HepG2 (cell line): ENCODE measurements at regions not wholly inside any gene's neighbourhood (a gene's known extent, or its start where the extent isn't known, plus 50 kb on each side); places are given as distances from the start of the nearest gene placed in this dataset.
A peak's percentile ranks its signal among the peaks of the same experiment; 100 is the strongest.

Experiments used
- ARID5B ChIP-seq: IDR thresholded peaks from 2 replicates; pipeline ENCODE4 v1.4.0; 2020; ENCODE audit warnings: mild to moderate bottlenecking, missing genetic modification reagents
- ATAD3A ChIP-seq: sonication (generic); formaldehyde crosslinking; IDR thresholded peaks from 2 replicates; pipeline ENCODE4 v1.4.0; 2020; ENCODE audit warnings: missing genetic modification reagents
- DDIT3 ChIP-seq: sonication (generic); formaldehyde crosslinking; IDR thresholded peaks from 2 replicates; pipeline ENCODE4 v1.4.0; 2020; ENCODE audit warnings: mild to moderate bottlenecking, missing genetic modification reagents
- HDAC6 ChIP-seq: fragments of 200-600 bp; sonication (generic); IDR thresholded peaks from 2 replicates; pipeline ENCODE4 v1.7.0; 2017; ENCODE audit warnings: mild to moderate bottlenecking, antibody characterized with exemption, low read length, low read depth
- IKZF1 ChIP-seq: fragments of 450-650 bp; IDR thresholded peaks from 2 replicates; pipeline ENCODE4 v1.7.1; 2016
- IRF9 ChIP-seq: sonication (generic); formaldehyde crosslinking; IDR thresholded peaks from 2 replicates; pipeline ENCODE4 v1.8.0; 2022; ENCODE audit warnings: missing genetic modification reagents, mild to moderate bottlenecking, borderline replicate concordance
- LRRFIP1 ChIP-seq: sonication (generic); formaldehyde crosslinking; conservative IDR thresholded peaks from 2 replicates; pipeline ENCODE4 v1.4.0; 2020; ENCODE audit warnings: missing genetic modification reagents
- MAZ ChIP-seq, 2 experiments: sonication (generic) in 1 of 2; formaldehyde crosslinking in 1 of 2; IDR thresholded peaks; 2 replicates each; pipeline versions ENCODE4 v1.5.0 to v1.6.1; 2012 to 2020; ENCODE audit warnings: low read depth in 2 of 2, mild to moderate bottlenecking in 2 of 2, borderline replicate concordance in 1 of 2, improper control_type of control experiment in 1 of 2, low read length in 1 of 2, missing genetic modification reagents in 1 of 2, moderate library complexity in 1 of 2
- MTERF4 ChIP-seq: sonication (generic); formaldehyde crosslinking; IDR thresholded peaks from 2 replicates; pipeline ENCODE4 v1.8.0; 2023; ENCODE audit warnings: mild to moderate bottlenecking, missing genetic modification reagents
- MXD3 ChIP-seq: IDR thresholded peaks from 2 replicates; pipeline ENCODE4 v1.6.1; 2016; ENCODE audit warnings: mild to moderate bottlenecking, missing biosample characterization, missing genetic modification reagents
- RAD21 ChIP-seq: fragments of 450-650 bp; formaldehyde crosslinking; IDR thresholded peaks from 2 replicates; pipeline ENCODE4 v1.5.0; 2020; ENCODE audit warnings: mild to moderate bottlenecking
- RARA ChIP-seq: IDR thresholded peaks from 2 replicates; pipeline ENCODE4 v1.6.1; 2016; ENCODE audit warnings: missing genetic modification reagents, missing compliant biosample characterization
- RNF2 ChIP-seq: fragments of 450-650 bp; conservative IDR thresholded peaks from 2 replicates; pipeline ENCODE4 v1.6.1; 2016; ENCODE audit warnings: low read depth
- RXRA ChIP-seq: sonication (generic); formaldehyde crosslinking; IDR thresholded peaks from 2 replicates; pipeline ENCODE4 v1.5.1; 2020; ENCODE audit warnings: missing genetic modification reagents
- SP5 ChIP-seq: IDR thresholded peaks from 2 replicates; pipeline ENCODE4 v1.6.1; 2016; ENCODE audit warnings: low read depth, borderline replicate concordance
- ZMYM4 ChIP-seq: sonication (generic); formaldehyde crosslinking; IDR thresholded peaks from 2 replicates; pipeline ENCODE4 v1.8.1; 2023; ENCODE audit warnings: mild to moderate bottlenecking, missing genetic modification reagents
- ZNF577 ChIP-seq: sonication (generic); formaldehyde crosslinking; IDR thresholded peaks from 2 replicates; pipeline ENCODE4 v1.4.0; 2020; ENCODE audit warnings: mild to moderate bottlenecking, low read depth, missing genetic modification reagents, borderline replicate concordance
- ZNF619 ChIP-seq: sonication (generic); formaldehyde crosslinking; IDR thresholded peaks from 2 replicates; pipeline ENCODE4 v1.4.0; 2020; ENCODE audit warnings: mild to moderate bottlenecking, missing genetic modification reagents
- ZNF773 ChIP-seq: sonication (generic); formaldehyde crosslinking; IDR thresholded peaks from 2 replicates; pipeline ENCODE4 v1.4.0; 2020; ENCODE audit warnings: missing genetic modification reagents, borderline replicate concordance
- ZSCAN20 ChIP-seq: sonication (generic); formaldehyde crosslinking; IDR thresholded peaks from 2 replicates; pipeline ENCODE4 v1.4.0; 2020; ENCODE audit warnings: missing genetic modification reagents, mild to moderate bottlenecking, borderline replicate concordance
- ZSCAN9 ChIP-seq: IDR thresholded peaks from 2 replicates; pipeline ENCODE4 v1.6.1; 2016; ENCODE audit warnings: borderline replicate concordance

GRCh38 chr6:30396833-30397479 is 52.0 kb downstream of the RPP21 start (continued):
- TF ChIP-seq LRRFIP1 (CRISPR knock-in tag) (no peak), ZMYM4 (CRISPR knock-in tag) (peak; percentile 47; the same call in 1 of the 2 replicates), RARA (CRISPR knock-in tag) (no peak), MXD3 (peak; percentile 43; the same call in 1 of the 2 replicates), IRF9 (CRISPR knock-in tag) (0 out of 2 replicates have a peak, but pooled peaks have one; percentile 49), ZNF619 (CRISPR knock-in tag) (0 out of 2 replicates have a peak, but pooled peaks have one; percentile 78), DDIT3 (CRISPR knock-in tag) (no peak), IKZF1 (no peak), RAD21 (peak; percentile 95), ZSCAN20 (CRISPR knock-in tag) (no peak), ARID5B (CRISPR knock-in tag) (0 out of 2 replicates have a peak, but pooled peaks have one; percentile 24), MAZ (IDR thresholded peaks at IDR 0.05; ENCODE audit: borderline replicate concordance, low read depth, low read length) (no peak), MAZ (CRISPR knock-in tag; IDR thresholded peaks at IDR 0.05; ENCODE audit: low read depth) (no peak), HDAC6 (no peak), RNF2 (peak; percentile 70; the same call in 1 of the 2 replicates), SP5 (CRISPR knock-in tag) (0 out of 2 replicates have a peak, but pooled peaks have one; percentile 30), ZNF577 (CRISPR knock-in tag) (no peak), ATAD3A (CRISPR knock-in tag) (no peak), ZNF773 (CRISPR knock-in tag) (no peak), ZSCAN9 (CRISPR knock-in tag) (no peak), RXRA (CRISPR knock-in tag) (0 out of 2 replicates have a peak, but pooled peaks have one; percentile 30), MTERF4 (no peak; the same call in 1 of the 2 replicates)
